Hypothalamus (tissue), 51 donors: ENCODE measurements at regions not wholly inside any gene's neighbourhood (a gene's known extent, or its start where the extent isn't known, plus 50 kb on each side); places are given as distances from the start of the nearest gene placed in this dataset.
A peak's percentile ranks its signal among the peaks of the same experiment; 100 is the strongest.
"Not testable (repeated sequence)": the region's sequence is repeated elsewhere in the genome, so short reads cannot be mapped to it uniquely, and the experiment has no call there.

Experiments
- DNase-seq, 51 donors: peaks; one replicate each; lab custom pipeline; 2025; lab: John Stamatoyannopoulos, UW

GRCh38 chr14:83898558-83898957, 1631.4 kb upstream of the FLRT2 start:
- DNase-seq, result not testable (repeated sequence)

GRCh38 chr14:83899706-83900105, 1630.2 kb upstream of the FLRT2 start:
- no peak for DNase-seq

GRCh38 chr14:83905157-83905556, 1624.8 kb upstream of the FLRT2 start:
- DNase-seq, result no peak

- DNase-seq, result no peak
These were observed 1621.5 kb upstream of the FLRT2 start for GRCh38 chr14:83908419-83908818.

GRCh38 chr14:83909507-83909906, 1620.4 kb upstream of the FLRT2 start:
- DNase-seq, result no peak

- DNase-seq, result peak in 1 of 51 donors; percentile 1
These were observed 1617.8 kb upstream of the FLRT2 start for GRCh38 chr14:83912032-83912642.

- no peak for DNase-seq
These were observed 1616.5 kb upstream of the FLRT2 start for GRCh38 chr14:83913476-83913875.

DNA sequence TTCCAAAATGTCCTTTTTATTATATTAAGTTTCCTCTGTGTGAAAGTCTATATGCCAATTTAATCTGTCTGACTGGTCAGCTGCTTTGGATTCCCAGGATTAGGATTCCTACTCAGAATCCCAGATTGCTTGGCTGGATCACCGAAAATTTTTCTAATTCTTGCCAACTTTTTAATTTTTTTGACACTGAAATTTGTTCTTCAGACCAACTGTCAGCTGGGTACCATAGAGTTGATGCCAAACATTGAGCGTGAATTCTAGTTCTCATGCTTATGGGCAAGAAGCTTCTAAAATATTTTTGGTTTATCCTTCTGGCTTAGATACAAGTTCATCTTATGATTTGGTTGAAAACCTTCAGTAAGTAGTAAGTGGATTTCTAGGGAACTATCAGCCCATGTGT, 1611.4 kb upstream of the FLRT2 start:
- no peak for DNase-seq

DNA sequence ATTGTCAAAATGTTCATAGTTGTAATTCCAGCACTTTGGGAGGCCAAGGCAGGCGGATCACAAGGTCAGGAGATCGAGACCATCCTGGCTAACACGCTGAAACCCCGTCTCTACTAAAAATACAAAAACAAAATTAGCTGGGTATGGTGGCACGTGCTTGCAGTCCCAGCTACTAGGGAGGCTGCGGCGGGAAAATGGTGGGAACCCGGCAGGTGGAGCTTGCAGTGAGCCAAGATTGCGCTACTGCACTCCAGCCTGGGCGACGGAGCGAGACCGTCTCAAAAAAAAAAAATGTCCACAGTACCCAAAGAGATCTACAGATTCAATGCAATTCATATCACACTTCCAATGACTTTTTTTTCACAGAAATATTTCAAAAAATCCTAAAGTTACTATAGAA, 1610.3 kb upstream of the FLRT2 start:
- not testable (repeated sequence) for DNase-seq

DNA sequence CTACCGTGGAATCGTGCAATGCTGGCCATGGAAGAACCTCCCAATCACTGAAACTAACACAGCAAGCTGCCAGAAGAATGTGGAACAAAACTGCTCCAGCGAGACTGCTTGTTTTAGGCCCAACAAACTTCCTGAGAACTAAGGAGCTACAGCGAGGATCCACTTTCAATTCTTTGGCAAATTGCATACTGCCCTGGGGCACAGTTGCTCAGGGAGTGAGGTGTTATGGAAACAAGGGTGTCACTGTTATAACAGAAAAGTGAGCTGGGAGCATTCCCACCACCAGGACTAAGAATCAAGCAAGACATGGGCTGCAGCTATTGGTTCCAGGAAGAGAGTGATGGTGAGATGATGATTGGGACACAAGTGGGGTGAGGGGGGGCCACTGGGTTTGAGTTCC, 1606.1 kb upstream of the FLRT2 start:
- DNase-seq, result no peak

- DNase-seq, result no peak
These were observed 1605.7 kb upstream of the FLRT2 start for GRCh38 chr14:83924259-83924658.

DNA sequence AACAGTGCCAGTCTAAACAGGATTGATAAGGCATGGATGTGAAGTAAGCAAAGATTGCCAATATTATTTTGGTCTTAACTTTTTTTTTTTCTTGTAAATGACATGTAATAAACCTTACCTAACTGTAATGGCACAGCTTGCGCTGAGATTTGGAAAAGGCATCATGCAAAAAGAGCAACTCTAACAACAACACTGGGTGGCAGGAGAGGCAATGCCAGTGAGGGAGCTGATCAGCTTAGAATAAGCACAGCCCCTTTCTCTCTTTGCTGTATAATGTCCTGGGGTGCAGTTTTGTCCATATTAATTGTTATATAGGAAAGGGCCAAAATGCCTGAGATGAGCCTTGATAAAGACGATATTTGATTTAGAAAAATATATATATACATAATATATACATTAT, 1589.7 kb upstream of the FLRT2 start:
- no peak for DNase-seq

DNA sequence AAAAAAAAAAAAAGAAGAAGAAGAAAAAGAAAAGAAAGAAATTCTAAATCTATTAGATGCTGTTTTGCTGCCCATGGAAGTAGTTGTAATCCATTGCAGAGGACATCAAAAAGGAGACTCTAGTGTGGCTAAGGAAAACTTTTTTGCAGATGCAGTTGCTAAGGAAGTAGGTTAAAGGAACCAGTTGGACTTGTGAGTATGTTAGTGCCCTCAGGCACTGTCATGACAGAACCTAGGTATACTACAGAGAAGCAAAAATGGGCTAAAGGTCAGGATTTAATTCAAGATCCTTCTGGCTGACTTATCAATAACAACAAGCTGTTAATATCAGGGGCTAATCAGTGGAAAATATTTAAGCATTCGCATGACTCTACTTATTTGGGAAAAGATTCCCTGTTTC, 1571.6 kb upstream of the FLRT2 start:
- no peak for DNase-seq

- no peak for DNase-seq
These were observed 1569.0 kb upstream of the FLRT2 start for GRCh38 chr14:83960832-83961512.

- DNase-seq, result no peak
These were observed 1559.9 kb upstream of the FLRT2 start for GRCh38 chr14:83969998-83970397.

GRCh38 chr14:83972631-83973030, 1557.3 kb upstream of the FLRT2 start:
- DNase-seq, result no peak

GRCh38 chr14:83974647-83975163, 1555.2 kb upstream of the FLRT2 start:
- no peak for DNase-seq

GRCh38 chr14:83975435-83975834, 1554.5 kb upstream of the FLRT2 start:
- no peak for DNase-seq

DNA sequence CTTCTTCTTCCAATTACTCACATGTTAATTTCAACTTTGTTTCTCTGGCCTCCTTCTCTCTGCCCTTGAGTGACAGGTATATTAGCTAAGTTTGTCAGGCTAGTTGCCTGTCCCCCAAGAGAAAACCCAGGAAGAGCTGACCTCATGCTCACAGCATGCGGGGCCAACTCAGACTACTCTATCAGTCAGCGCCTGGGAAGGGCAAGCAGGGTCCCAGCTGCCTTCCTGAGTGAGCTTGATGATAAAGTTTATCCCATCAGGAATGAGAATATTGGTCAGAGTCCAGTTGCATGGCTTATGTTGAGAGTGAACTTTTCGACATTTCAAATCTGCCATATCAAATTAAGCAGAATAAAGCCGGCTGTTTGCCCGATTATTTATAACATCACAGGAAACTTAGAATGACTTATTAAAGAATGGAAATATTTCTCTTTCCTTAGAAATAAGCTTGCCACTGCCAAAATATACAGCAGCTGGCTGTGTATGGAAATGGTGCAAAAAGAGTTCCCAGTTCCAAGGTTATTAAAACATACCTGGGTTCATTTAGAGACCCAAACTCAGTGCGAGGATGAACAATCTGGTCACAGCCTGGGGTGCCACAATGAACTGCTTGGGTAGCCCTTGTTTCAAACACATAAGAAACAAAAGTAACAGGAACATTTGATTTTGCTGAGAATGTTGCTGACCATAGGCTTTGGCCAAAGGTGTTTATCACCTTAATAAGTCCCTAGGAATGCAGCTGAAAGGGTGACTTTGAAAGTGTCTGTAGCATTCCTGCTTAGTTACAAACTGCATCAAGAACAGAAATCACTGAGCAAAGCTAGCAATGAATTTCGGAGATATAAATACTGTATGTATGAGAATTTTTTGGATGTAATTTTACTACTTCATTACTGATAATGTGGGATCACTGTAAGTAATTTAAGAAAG, 1553.8 kb upstream of the FLRT2 start:
- no peak for DNase-seq

GRCh38 chr14:83977583-83977982, 1552.4 kb upstream of the FLRT2 start:
- no peak for DNase-seq

DNA sequence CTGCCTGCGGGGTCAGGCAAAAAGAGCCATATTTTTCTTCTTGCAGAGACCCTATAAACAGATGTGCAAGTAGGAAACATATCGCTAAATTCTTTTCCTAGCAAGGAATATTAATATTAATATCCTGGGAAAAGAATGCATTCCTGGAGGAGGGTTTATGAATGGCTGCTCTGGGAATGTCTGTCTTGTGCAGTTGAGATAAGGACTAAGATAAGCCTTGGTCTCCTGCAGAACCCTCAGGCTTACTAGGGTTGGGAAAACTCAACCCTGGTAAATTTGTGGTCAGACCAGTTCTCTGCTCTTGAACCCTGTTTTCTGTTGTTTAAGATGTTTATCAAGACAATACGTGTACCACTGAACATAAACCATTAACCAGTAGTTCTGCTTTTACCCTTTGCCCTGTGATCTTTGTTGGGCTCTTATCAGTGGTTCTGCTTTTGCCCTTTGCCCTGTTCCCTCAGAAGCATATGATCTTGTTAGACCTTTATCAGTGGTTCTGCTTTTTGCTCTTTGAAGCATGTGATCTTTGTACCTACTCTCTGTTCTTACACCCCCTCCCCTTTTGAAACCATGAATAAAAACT, 1548.2 kb upstream of the FLRT2 start:
- DNase-seq, result not testable (repeated sequence)
